Ishikawa (cell line): ENCODE measurements at regions not wholly inside any gene's neighbourhood (a gene's known extent, or its start where the extent isn't known, plus 50 kb on each side); places are given as distances from the start of the nearest gene placed in this dataset.

ENCODE experiments used
- CEBPB ChIP-seq: IDR thresholded peaks from 2 replicates; pipeline ENCODE4 v1.6.1; 2012
- CREB1 ChIP-seq: IDR thresholded peaks from 2 replicates; pipeline ENCODE4 v1.6.1; 2012; ENCODE audit warnings: low read depth
- EGR1 ChIP-seq: IDR thresholded peaks from 2 replicates; pipeline ENCODE4 v1.6.1; 2012
- EP300 ChIP-seq: IDR thresholded peaks from 2 replicates; pipeline ENCODE4 v1.6.1; 2012; ENCODE audit warnings: borderline replicate concordance
- FOXM1 ChIP-seq: IDR thresholded peaks from 2 replicates; pipeline ENCODE4 v1.6.1; 2012; ENCODE audit warnings: low read depth, borderline replicate concordance
- NFIC ChIP-seq: IDR thresholded peaks from 2 replicates; pipeline ENCODE4 v1.6.1; 2012
- RAD21 ChIP-seq: IDR thresholded peaks from 2 replicates; pipeline ENCODE4 v1.6.1; 2012; ENCODE audit warnings: low read depth
- TAF1 ChIP-seq: IDR thresholded peaks from 2 replicates; pipeline ENCODE4 v1.6.1; 2012; ENCODE audit warnings: low read depth, mild to moderate bottlenecking
- TCF12 ChIP-seq: IDR thresholded peaks from 2 replicates; pipeline ENCODE4 v1.6.1; 2012; ENCODE audit warnings: low read depth
- TEAD4 ChIP-seq: IDR thresholded peaks from 2 replicates; pipeline ENCODE4 v1.6.1; 2012
- YY1 ChIP-seq: IDR thresholded peaks from 2 replicates; pipeline ENCODE4 v1.6.1; 2012; ENCODE audit warnings: low read depth
- ZBTB7A ChIP-seq: IDR thresholded peaks from 2 replicates; pipeline ENCODE4 v1.6.1; 2012; ENCODE audit warnings: low read depth
- TF ChIP-seq, protein P1 (sequence below): IDR thresholded peaks from 2 replicates; pipeline ENCODE4 v1.6.1; 2012; ENCODE audit warnings: low read depth, mild to moderate bottlenecking
- TF ChIP-seq, protein P2 (sequence below): IDR thresholded peaks from 2 replicates; pipeline ENCODE4 v1.6.1; 2012

DNA sequence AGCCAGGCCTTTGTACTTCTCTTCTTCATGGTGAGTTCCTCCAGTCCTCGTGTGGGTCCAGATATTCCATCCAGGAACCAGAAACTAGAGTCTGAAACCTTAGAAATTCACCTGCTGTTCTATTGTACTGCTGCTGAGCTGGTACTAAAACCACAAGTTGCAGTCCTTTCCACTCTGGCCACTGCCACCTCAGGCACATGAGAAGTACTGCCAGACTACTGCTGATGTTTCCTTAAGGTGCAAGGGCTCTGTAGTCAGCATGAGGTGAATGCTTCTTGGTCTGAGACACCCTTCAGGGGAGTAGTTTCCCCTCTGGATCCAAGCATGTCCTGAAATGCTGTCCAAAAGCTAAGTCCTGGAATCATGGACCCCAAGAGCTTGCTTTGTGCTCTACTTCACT, 399.6 kb upstream of the CT83 start:
- TF ChIP-seq TEAD4 (no peak), TCF12 (no peak), CREB1 (no peak), EP300 (no peak), RAD21 (no peak), NFIC (no peak), ZBTB7A (no peak), TAF1 (no peak), YY1 (no peak), FOXM1 (no peak), CEBPB (no peak), EGR1 (no peak)
- TF ChIP-seq, protein P1, sequence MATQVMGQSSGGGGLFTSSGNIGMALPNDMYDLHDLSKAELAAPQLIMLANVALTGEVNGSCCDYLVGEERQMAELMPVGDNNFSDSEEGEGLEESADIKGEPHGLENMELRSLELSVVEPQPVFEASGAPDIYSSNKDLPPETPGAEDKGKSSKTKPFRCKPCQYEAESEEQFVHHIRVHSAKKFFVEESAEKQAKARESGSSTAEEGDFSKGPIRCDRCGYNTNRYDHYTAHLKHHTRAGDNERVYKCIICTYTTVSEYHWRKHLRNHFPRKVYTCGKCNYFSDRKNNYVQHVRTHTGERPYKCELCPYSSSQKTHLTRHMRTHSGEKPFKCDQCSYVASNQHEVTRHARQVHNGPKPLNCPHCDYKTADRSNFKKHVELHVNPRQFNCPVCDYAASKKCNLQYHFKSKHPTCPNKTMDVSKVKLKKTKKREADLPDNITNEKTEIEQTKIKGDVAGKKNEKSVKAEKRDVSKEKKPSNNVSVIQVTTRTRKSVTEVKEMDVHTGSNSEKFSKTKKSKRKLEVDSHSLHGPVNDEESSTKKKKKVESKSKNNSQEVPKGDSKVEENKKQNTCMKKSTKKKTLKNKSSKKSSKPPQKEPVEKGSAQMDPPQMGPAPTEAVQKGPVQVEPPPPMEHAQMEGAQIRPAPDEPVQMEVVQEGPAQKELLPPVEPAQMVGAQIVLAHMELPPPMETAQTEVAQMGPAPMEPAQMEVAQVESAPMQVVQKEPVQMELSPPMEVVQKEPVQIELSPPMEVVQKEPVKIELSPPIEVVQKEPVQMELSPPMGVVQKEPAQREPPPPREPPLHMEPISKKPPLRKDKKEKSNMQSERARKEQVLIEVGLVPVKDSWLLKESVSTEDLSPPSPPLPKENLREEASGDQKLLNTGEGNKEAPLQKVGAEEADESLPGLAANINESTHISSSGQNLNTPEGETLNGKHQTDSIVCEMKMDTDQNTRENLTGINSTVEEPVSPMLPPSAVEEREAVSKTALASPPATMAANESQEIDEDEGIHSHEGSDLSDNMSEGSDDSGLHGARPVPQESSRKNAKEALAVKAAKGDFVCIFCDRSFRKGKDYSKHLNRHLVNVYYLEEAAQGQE = no peak
- TF ChIP-seq, protein P2, sequence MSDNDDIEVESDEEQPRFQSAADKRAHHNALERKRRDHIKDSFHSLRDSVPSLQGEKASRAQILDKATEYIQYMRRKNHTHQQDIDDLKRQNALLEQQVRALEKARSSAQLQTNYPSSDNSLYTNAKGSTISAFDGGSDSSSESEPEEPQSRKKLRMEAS = no peak
